SJCRH30 (cell line): ENCODE measurements at regions not wholly inside any gene's neighbourhood (a gene's known extent, or its start where the extent isn't known, plus 50 kb on each side); places are given as distances from the start of the nearest gene placed in this dataset.

Experiments
- DNase-seq, 2 experiments: peaks; one replicate each; pipeline ENCODE4 v3.0.0-alpha.2; 2015 to 2020
- H3K27ac ChIP-seq: fragments of 250-450 bp; sonication (Bioruptor Pico); 2 replicates; pipeline ENCODE4 v1.5.1; 2020; ENCODE audit warnings: mild to moderate bottlenecking, moderate library complexity
- H3K27me3 ChIP-seq: fragments of 250-450 bp; sonication (Bioruptor Pico); 2 replicates; pipeline ENCODE4 v1.5.1; 2020; ENCODE audit warnings: mild to moderate bottlenecking, moderate library complexity
- H3K36me3 ChIP-seq: fragments of 250-450 bp; sonication (Bioruptor Pico); 2 replicates; pipeline ENCODE4 v1.5.1; 2020; ENCODE audit warnings: mild to moderate bottlenecking, moderate library complexity
- H3K4me1 ChIP-seq: fragments of 250-450 bp; sonication (Bioruptor Pico); 2 replicates; pipeline ENCODE4 v1.5.1; 2020; ENCODE audit warnings: mild to moderate bottlenecking, moderate library complexity
- H3K4me3 ChIP-seq: fragments of 250-450 bp; sonication (Bioruptor Pico); 2 replicates; pipeline ENCODE4 v1.5.1; 2020; ENCODE audit warnings: mild to moderate bottlenecking, moderate library complexity
- H3K9me3 ChIP-seq: fragments of 250-450 bp; sonication (Bioruptor Pico); replicated peaks from 2 replicates; pipeline ENCODE4 v1.5.1; 2020; ENCODE audit warnings: mild to moderate bottlenecking, moderate library complexity

DNA sequence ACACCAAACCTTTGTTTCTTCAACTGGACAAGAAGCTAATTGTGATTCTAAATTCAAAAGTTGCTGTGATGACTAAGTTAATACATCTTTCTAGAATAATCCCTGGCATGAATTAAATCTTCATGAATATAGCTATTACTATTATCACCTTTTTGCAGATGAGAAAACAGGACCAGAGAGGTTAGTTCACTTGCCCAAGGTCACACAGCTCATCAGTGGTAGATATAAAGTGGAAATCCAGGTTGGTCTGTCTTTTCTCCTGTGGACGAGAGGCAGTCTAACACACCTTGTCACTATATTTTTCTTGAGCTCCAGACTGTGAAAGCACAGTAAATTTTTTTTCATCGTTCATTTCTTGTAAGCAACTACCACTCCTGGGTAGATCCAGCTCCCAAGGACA lies 247.6 kb upstream of the LRTM1 start:
- no peaks in the 10 kb centered on the region for H3K36me3 ChIP-seq
- 0 out of 2 replicates have a peak, but pooled peaks cover 4% of the 10 kb centered on the region for H3K9me3 ChIP-seq
- no peak overlapping the region for H3K27ac ChIP-seq
- no peaks in the 10 kb centered on the region for H3K27me3 ChIP-seq
- no peak for DNase-seq
- no peak overlapping the region for H3K4me3 ChIP-seq
- peaks cover 8% of the 10 kb centered on the region for H3K4me1 ChIP-seq

DNA sequence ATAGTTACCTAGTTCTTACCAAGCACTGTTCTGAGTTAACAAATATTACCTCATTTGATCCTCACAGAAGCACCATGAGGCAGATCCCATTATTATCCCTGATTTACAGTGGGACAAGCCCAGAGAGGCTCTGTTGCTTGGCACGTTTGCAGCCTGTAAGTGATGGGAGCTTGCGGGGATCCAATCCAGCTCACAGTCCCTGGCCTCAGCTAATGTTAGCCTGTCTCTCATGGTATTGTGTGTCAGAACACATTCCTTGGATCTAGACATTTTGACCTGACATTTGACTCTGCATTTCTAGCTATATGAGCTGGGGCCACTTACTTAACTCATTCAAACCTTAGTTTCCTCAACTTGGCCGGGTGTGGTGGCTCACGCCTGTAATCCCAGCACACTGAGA lies 246.9 kb upstream of the LRTM1 start:
- no peak for DNase-seq
- H3K27ac ChIP-seq: no peak overlapping the region
- H3K4me1 ChIP-seq: peaks cover 12% of the 10 kb centered on the region
- no peaks in the 10 kb centered on the region for H3K36me3 ChIP-seq
- 0 out of 2 replicates have a peak, but pooled peaks cover 4% of the 10 kb centered on the region for H3K9me3 ChIP-seq
- no peaks in the 10 kb centered on the region for H3K27me3 ChIP-seq
- no peak overlapping the region for H3K4me3 ChIP-seq

DNA sequence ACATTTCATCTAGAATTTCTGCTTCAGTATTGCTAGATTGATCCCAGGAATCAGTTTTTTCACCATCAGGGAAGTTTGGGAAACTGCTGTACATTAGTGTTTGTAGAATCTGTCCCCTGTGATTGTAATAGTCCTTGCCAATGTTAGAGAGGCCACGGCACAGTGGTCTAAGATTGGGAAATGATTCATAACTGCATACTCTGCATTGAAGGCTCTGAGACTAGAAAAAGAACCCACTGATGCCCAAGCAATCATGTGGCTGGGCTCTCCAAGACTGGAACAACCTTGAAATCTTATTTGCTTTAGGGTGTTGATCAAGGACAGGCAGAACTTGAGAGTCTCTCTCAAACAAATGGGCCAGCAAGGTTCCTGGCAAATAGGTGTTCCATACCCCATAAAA lies 245.6 kb upstream of the LRTM1 start:
- Histone ChIP-seq H3K9me3 (0 out of 2 replicates have a peak, but pooled peaks cover 4% of the 10 kb centered on the region), H3K27ac (no peak overlapping the region), H3K4me1 (peaks cover 22% of the 10 kb centered on the region), H3K36me3 (no peaks in the 10 kb centered on the region), H3K4me3 (no peak overlapping the region), H3K27me3 (no peaks in the 10 kb centered on the region)
- no peak for DNase-seq

DNA sequence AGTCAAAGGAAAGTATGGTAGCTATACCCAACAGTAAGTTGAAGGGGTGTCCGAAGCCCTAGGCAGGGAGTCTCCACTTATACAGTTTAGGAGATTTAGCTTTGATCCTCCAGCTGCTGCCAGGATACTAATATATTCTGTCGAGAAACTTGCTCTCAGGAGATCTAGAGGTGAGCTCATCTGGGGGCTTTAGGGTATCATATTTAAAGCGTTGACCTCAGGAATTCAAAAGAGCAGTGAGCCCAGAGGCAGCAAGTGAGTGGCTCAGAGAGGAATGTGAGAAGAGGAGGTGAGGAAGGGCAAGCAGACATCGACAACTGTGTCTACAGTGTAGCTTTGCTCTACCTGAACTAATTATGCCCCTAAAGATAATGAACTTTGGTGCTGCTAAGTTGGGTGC lies 245.1 kb upstream of the LRTM1 start:
- Histone ChIP-seq H3K4me1 (peaks cover 22% of the 10 kb centered on the region), H3K27me3 (no peaks in the 10 kb centered on the region), H3K9me3 (0 out of 2 replicates have a peak, but pooled peaks cover 4% of the 10 kb centered on the region), H3K27ac (no peak overlapping the region), H3K36me3 (no peaks in the 10 kb centered on the region), H3K4me3 (no peak overlapping the region)
- DNase-seq: peak; percentile 28 to 54

GRCh38 chr3:55170444-55170843 lies 242.6 kb upstream of the LRTM1 start:
- Histone ChIP-seq H3K4me1 (peaks cover 30% of the 10 kb centered on the region), H3K27ac (peak overlapping the region; percentile 57), H3K27me3 (no peaks in the 10 kb centered on the region), H3K4me3 (no peak overlapping the region), H3K9me3 (0 out of 2 replicates have a peak, but pooled peaks cover 4% of the 10 kb centered on the region), H3K36me3 (no peaks in the 10 kb centered on the region)
- DNase-seq: no peak

DNA sequence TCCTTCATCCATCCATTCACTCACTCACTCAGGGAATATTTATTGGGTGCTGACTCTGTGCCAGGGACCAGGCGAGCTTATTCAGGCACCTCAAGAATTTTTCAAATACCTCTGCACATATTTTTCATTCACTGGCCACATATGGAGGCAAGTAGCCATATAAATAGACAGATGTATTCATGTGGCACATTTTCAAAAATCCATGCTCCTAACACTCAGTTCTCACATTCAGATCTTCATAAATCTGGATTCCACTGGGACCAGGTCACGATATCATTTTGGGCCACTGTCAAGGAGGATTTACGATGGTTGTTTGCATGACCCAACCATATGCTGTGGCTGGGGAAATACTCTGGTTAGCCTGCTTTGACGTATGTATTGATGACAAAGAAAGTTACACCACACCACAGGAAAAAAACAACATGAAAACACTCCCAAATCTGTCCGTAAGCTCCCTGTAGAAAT lies 241.8 kb upstream of the LRTM1 start:
- Histone ChIP-seq H3K36me3 (no peaks in the 10 kb centered on the region), H3K27me3 (no peaks in the 10 kb centered on the region), H3K27ac (peak overlapping the region; percentile 57), H3K9me3 (0 out of 2 replicates have a peak, but pooled peaks cover 4% of the 10 kb centered on the region), H3K4me3 (no peak overlapping the region), H3K4me1 (peaks cover 38% of the 10 kb centered on the region)
- peak; percentile 23 to 33 for DNase-seq

DNA sequence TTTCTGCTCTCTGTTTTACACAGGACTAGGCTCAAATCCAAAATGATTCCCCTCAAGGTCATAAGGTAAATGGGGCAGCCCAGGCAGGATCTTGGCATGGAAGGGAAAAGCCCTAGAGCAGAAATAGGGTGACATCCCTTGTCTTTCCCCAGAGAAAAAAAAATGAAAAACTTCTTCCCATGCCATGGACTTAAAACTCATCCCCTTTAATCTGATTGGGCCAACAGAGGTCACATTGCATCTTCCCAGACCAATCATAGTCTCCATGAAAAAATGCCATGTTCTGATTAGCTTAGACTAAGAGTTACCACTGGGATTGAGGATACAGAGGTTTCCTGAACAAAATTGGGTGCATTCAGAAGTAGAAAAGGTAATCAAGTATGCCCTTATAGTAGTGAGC lies 241.3 kb upstream of the LRTM1 start:
- Histone ChIP-seq H3K4me3 (no peak overlapping the region), H3K4me1 (peaks cover 42% of the 10 kb centered on the region), H3K27ac (peak overlapping the region; percentile 57), H3K36me3 (no peaks in the 10 kb centered on the region), H3K27me3 (no peaks in the 10 kb centered on the region), H3K9me3 (0 out of 2 replicates have a peak, but pooled peaks cover 4% of the 10 kb centered on the region)
- DNase-seq: peak in 1 of 2 experiments; percentile 26

- peaks cover 38% of the 10 kb centered on the region for H3K4me1 ChIP-seq
- H3K4me3 ChIP-seq: no peak overlapping the region
- H3K36me3 ChIP-seq: no peaks in the 10 kb centered on the region
- H3K9me3 ChIP-seq: 0 out of 2 replicates have a peak, but pooled peaks cover 4% of the 10 kb centered on the region
- DNase-seq: no peak
- H3K27me3 ChIP-seq: no peaks in the 10 kb centered on the region
- no peak overlapping the region for H3K27ac ChIP-seq
Measured at GRCh38 chr3:55167586-55168317, 239.9 kb upstream of the LRTM1 start.

- Histone ChIP-seq H3K4me1 (peaks cover 46% of the 10 kb centered on the region), H3K27ac (no peak overlapping the region), H3K9me3 (no peaks in the 10 kb centered on the region), H3K27me3 (no peaks in the 10 kb centered on the region), H3K4me3 (no peak overlapping the region), H3K36me3 (no peaks in the 10 kb centered on the region)
- no peak for DNase-seq
Measured at GRCh38 chr3:55166576-55167555, 239.0 kb upstream of the LRTM1 start.

DNA sequence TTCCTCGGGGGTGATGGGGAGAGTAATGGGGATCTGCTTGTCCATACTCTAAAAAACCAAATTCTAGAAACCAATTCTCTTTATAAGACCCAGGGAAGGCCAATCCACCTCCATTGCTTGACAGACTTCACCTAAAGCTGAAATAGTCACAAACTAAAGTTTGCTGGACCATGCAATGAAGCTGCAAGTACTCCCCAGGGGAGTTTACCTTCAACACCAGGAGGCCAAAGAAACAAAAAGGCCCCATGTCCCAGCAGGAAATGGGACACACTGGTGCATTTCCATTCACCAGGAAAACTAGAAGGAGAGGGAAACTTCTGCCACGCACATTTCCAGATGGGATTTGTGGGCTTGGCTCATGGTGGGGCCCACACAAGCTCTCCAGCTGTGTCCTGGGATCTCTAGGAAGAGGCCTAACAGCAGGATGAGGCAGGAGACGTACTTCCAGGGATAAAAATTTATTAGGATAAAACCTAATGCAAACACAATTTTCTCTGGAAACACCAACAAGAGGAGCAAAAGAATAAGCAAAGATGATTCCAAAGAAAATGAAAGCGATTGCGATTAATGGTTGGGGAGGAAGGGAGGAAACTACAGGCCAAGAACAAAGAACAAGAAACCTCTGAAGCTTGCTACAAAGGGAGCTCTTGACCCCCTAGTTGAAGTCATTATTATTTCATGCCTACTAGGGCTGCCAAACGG lies 238.0 kb upstream of the LRTM1 start:
- H3K27ac ChIP-seq: peak overlapping the region; percentile 17; the same call in 1 of the 2 replicates
- no peaks in the 10 kb centered on the region for H3K27me3 ChIP-seq
- no peaks in the 10 kb centered on the region for H3K9me3 ChIP-seq
- peak; percentile 17 to 46 for DNase-seq
- no peaks in the 10 kb centered on the region for H3K36me3 ChIP-seq
- H3K4me1 ChIP-seq: peaks cover 56% of the 10 kb centered on the region
- H3K4me3 ChIP-seq: no peak overlapping the region

DNA sequence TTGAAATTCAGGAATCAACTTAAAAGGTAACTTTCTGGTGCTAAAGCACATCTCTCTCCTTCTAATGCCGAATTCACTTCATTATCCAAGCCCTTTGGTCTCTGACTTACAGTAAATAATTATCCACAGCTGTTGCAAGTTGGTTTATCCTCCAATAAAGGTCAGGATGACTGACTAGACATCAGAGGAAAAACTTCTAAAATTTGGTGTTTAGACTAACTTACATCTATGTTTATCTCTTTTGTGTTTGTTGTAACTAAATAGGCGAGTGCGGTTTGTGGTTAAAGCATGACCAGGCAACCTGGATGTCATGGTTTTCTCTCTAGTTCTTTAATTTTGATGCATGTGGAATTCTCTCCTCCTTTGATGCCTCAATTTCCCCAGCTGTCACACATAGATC lies 237.4 kb upstream of the LRTM1 start:
- no peaks in the 10 kb centered on the region for H3K27me3 ChIP-seq
- DNase-seq: peak in 1 of 2 experiments; percentile 33
- H3K9me3 ChIP-seq: no peaks in the 10 kb centered on the region
- no peaks in the 10 kb centered on the region for H3K36me3 ChIP-seq
- peak overlapping the region; percentile 17; the same call in 1 of the 2 replicates for H3K27ac ChIP-seq
- peaks cover 52% of the 10 kb centered on the region for H3K4me1 ChIP-seq
- no peak overlapping the region for H3K4me3 ChIP-seq

DNA sequence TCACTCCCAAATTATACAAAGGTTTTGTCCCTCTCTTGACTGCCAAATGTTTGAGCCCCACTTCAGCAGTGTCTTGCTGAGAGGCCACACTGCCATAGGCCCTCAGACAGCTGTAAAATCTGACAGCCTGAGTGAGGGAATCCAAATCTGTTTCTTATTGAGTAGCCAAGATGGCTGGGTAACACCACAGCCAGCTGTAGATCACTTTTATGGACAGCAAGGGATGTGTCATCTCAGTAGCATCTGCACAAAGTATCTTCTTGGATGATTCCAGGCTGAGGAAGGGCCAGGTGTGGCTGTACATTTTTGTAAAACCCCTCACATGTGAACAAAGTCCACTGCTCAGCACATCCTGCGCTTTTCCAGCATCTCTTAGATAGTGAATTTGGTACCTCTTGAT lies 237.0 kb upstream of the LRTM1 start:
- peak in 1 of 2 experiments; percentile 19 for DNase-seq
- H3K9me3 ChIP-seq: no peaks in the 10 kb centered on the region
- H3K4me1 ChIP-seq: peaks cover 52% of the 10 kb centered on the region
- peak overlapping the region; percentile 17; the same call in 1 of the 2 replicates for H3K27ac ChIP-seq
- H3K4me3 ChIP-seq: no peak overlapping the region
- H3K27me3 ChIP-seq: no peaks in the 10 kb centered on the region
- no peaks in the 10 kb centered on the region for H3K36me3 ChIP-seq

DNA sequence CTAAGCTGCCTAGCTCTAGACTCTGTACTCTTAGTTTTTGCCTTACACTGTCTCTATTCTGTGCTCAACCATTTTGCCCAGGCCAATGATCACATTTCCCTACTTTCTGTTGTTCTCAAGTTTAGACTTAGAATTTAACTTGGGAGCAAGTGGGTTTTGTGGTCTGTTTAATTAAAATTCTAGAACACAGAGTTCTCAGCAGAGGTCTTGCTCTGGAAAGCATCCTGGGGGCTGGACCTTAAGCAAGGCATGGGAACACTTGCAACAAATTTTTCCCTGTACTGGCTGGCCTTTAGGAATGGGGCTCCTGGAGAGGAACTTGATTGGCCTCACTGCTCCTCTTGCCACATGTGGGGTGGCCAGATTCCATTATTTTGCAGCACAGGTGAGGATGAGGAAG lies 236.3 kb upstream of the LRTM1 start:
- no peaks in the 10 kb centered on the region for H3K9me3 ChIP-seq
- no peaks in the 10 kb centered on the region for H3K27me3 ChIP-seq
- H3K4me1 ChIP-seq: peaks cover 53% of the 10 kb centered on the region
- no peak overlapping the region for H3K4me3 ChIP-seq
- no peak overlapping the region for H3K27ac ChIP-seq
- DNase-seq: no peak
- H3K36me3 ChIP-seq: no peaks in the 10 kb centered on the region

- H3K4me3 ChIP-seq: no peak overlapping the region
- peaks cover 48% of the 10 kb centered on the region for H3K4me1 ChIP-seq
- no peak overlapping the region for H3K27ac ChIP-seq
Measured at GRCh38 chr3:55163421-55163820, 235.6 kb upstream of the LRTM1 start.

More at GRCh38 chr3:55163421-55163820, 235.6 kb upstream of the LRTM1 start:
- Histone ChIP-seq H3K9me3 (no peaks in the 10 kb centered on the region), H3K36me3 (no peaks in the 10 kb centered on the region), H3K27me3 (no peaks in the 10 kb centered on the region)
- no peak for DNase-seq
